K562 (cell line): ENCODE measurements at regions not wholly inside any gene's neighbourhood (a gene's known extent, or its start where the extent isn't known, plus 50 kb on each side); places are given as distances from the start of the nearest gene placed in this dataset.

ENCODE experiments used
- ADNP ChIP-seq: fragments of 200-800 bp; sonication (Bioruptor generic); IDR thresholded peaks from 2 replicates; pipeline ENCODE4 v1.6.1; 2016; ENCODE audit warnings: missing genetic modification characterization, missing compliant biosample characterization
- ARID2 ChIP-seq: fragments of 450-650 bp; IDR thresholded peaks from 2 replicates; pipeline ENCODE4 v1.6.1; 2017; ENCODE audit warnings: antibody characterized with exemption, mild to moderate bottlenecking
- CEBPG ChIP-seq, 3 experiments: fragments of 200-800 bp in 1 of 3; sonication (Bioruptor generic) in 1 of 3; sonication (generic) in 1 of 3; formaldehyde crosslinking in 1 of 3; IDR thresholded peaks in 2 of 3; conservative IDR thresholded peaks in 1 of 3; 2 replicates each; pipeline versions ENCODE4 v1.6.1 to v1.8.0; 2016 to 2022; ENCODE audit warnings: missing compliant biosample characterization in 2 of 3, missing genetic modification characterization in 2 of 3, mild to moderate bottlenecking in 1 of 3, missing genetic modification reagents in 1 of 3
- DPF2 ChIP-seq: fragments of 450-650 bp; IDR thresholded peaks from 2 replicates; pipeline ENCODE4 v1.6.1; 2016
- FOXK2 ChIP-seq, 2 experiments: fragments of 450-650 bp; IDR thresholded peaks in 1 of 2; conservative IDR thresholded peaks in 1 of 2; 2 replicates each; pipeline ENCODE4 v1.6.1; 2016; ENCODE audit warnings: low read depth in 2 of 2, mild to moderate bottlenecking in 1 of 2
- GTF2F1 ChIP-seq: IDR thresholded peaks from 2 replicates; pipeline ENCODE4 v1.6.1; 2011; ENCODE audit warnings: low read depth, low read length, improper control_type of control experiment
- JUND ChIP-seq, 2 experiments: IDR thresholded peaks; 2 replicates in 1 of 2; 3 replicates in 1 of 2; pipeline ENCODE4 v1.6.1; 2011; ENCODE audit warnings: borderline replicate concordance in 2 of 2, low read depth in 2 of 2, low read length in 2 of 2, improper control_type of control experiment in 1 of 2, missing biosample characterization in 1 of 2, missing genetic modification characterization in 1 of 2, missing genetic modification reagents in 1 of 2
- KHSRP ChIP-seq: fragments of 450-650 bp; IDR thresholded peaks from 2 replicates; pipeline ENCODE4 v1.6.1; 2017
- KLF1 ChIP-seq: fragments of 450-650 bp; IDR thresholded peaks from 2 replicates; pipeline ENCODE4 v1.6.1; 2016; ENCODE audit warnings: missing genetic modification characterization, missing compliant biosample characterization
- MAFF ChIP-seq: IDR thresholded peaks from 2 replicates; pipeline ENCODE4 v1.6.1; 2012; ENCODE audit warnings: low read length, improper control_type of control experiment
- MTA1 ChIP-seq: fragments of 450-650 bp; IDR thresholded peaks from 2 replicates; pipeline ENCODE4 v1.6.1; 2017; ENCODE audit warnings: borderline replicate concordance
- NR2C2 ChIP-seq, 2 experiments: fragments of 200-800 bp in 1 of 2; sonication (Bioruptor generic) in 1 of 2; sonication (generic) in 1 of 2; formaldehyde crosslinking in 1 of 2; IDR thresholded peaks; 2 replicates each; pipeline versions ENCODE4 v1.6.1 to v1.8.0; 2016 to 2022; ENCODE audit warnings: mild to moderate bottlenecking in 1 of 2, missing compliant biosample characterization in 1 of 2, missing genetic modification characterization in 1 of 2, missing genetic modification reagents in 1 of 2
- SLC30A9 ChIP-seq: fragments of 250-450 bp; sonication (Bioruptor Pico); IDR thresholded peaks from 2 replicates; pipeline ENCODE4 v1.8.0; 2022; ENCODE audit warnings: mild to moderate bottlenecking, moderate library complexity
- STAT5A ChIP-seq: IDR thresholded peaks from 2 replicates; pipeline ENCODE4 v1.6.1; 2012; ENCODE audit warnings: low read length, inconsistent platforms, borderline replicate concordance
- TRIM24 ChIP-seq, 2 experiments: fragments of 450-650 bp; IDR thresholded peaks; 2 replicates each; pipeline ENCODE4 v1.6.1; 2016
- USF1 ChIP-seq: sonication (generic); formaldehyde crosslinking; IDR thresholded peaks from 2 replicates; pipeline ENCODE4 v1.9.0; 2022; ENCODE audit warnings: mild to moderate bottlenecking, missing genetic modification reagents
- YBX1 ChIP-seq: fragments of 450-650 bp; IDR thresholded peaks from 2 replicates; pipeline ENCODE4 v1.7.1; 2016; ENCODE audit warnings: mild to moderate bottlenecking
- ZNF318 ChIP-seq, 2 experiments: fragments of 450-650 bp; IDR thresholded peaks; 2 replicates each; pipeline ENCODE4 v1.6.1; 2016; ENCODE audit warnings: mild to moderate bottlenecking in 2 of 2, borderline replicate concordance in 1 of 2, low read depth in 1 of 2, moderate library complexity in 1 of 2
- ZNF586 ChIP-seq: fragments of 450-650 bp; formaldehyde crosslinking; conservative IDR thresholded peaks from 2 replicates; pipeline ENCODE4 v1.4.0; 2020; ENCODE audit warnings: mild to moderate bottlenecking, moderate library complexity

GRCh38 chr1:228838717-228839500 lies 103.6 kb downstream of the RHOU start (continued):
- TF ChIP-seq ZNF318 (IDR thresholded peaks at IDR 0.05; ENCODE audit: borderline replicate concordance in 1 of 2, low read depth in 1 of 2) (0 out of 4 replicates have a peak, but pooled peaks of 1 of the 2 experiments have one; percentile 13), KLF1 (tag) (no peak), KHSRP (no peak), ADNP (tag) (peak; percentile 65), MAFF (no peak), DPF2 (peak; percentile 8; the same call in 1 of the 2 replicates), STAT5A (0 out of 2 replicates have a peak, but pooled peaks have one; percentile 31), MTA1 (0 out of 2 replicates have a peak, but pooled peaks have one; percentile 4), ARID2 (no peak), ZNF586 (CRISPR knock-in tag) (no peak), CEBPG (CRISPR knock-in tag; IDR thresholded peaks at IDR 0.05) (no peak), CEBPG (tag; conservative IDR thresholded peaks at IDR 0.05 in 1 of 2, IDR thresholded peaks at IDR 0.05 in 1 of 2) (0 out of 4 replicates have a peak, but pooled peaks of 1 of the 2 experiments have one; percentile 4), USF1 (no peak), JUND (IDR thresholded peaks at IDR 0.05; ENCODE audit: borderline replicate concordance, low read depth, low read length) (0 out of 2 replicates have a peak, but pooled peaks have one; percentile 27), JUND (tag; IDR thresholded peaks at IDR 0.05; ENCODE audit: borderline replicate concordance, low read depth, low read length) (no peak), NR2C2 (CRISPR knock-in tag; IDR thresholded peaks at IDR 0.05) (no peak), NR2C2 (tag; IDR thresholded peaks at IDR 0.05) (peak; percentile 77), FOXK2 (conservative IDR thresholded peaks at IDR 0.05 in 1 of 2, IDR thresholded peaks at IDR 0.05 in 1 of 2; ENCODE audit: low read depth in 2 of 2) (0 out of 4 replicates have a peak, but pooled peaks of 1 of the 2 experiments have one; percentile 6), SLC30A9 (CRISPR knock-in tag) (no peak), GTF2F1 (no peak), YBX1 (no peak), TRIM24 (IDR thresholded peaks at IDR 0.05) (0 out of 4 replicates have a peak, but pooled peaks of 1 of the 2 experiments have one; percentile 3)
